ENCODE measurements at regions not wholly inside any gene's neighbourhood (a gene's known extent, or its start where the extent isn't known, plus 50 kb on each side); places are given as distances from the start of the nearest gene placed in this dataset.

DNA sequence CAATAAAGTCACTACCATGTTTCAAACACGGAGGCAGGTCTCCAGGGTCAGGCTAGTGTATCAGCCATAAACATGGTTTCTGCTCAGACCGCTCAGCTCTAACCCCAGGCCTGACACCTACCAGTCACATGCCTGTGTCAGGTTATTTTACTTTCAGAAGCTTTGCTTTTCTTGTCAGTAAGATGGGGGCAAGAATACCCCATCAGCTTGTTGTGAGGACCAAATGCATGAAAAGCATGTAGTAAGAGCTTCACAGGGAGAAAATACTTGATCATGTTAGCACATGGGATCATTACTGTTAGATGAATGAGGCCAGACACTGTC, 65.2 kb upstream of the PIM1 start:
- TF ChIP-seq, protein P1, sequence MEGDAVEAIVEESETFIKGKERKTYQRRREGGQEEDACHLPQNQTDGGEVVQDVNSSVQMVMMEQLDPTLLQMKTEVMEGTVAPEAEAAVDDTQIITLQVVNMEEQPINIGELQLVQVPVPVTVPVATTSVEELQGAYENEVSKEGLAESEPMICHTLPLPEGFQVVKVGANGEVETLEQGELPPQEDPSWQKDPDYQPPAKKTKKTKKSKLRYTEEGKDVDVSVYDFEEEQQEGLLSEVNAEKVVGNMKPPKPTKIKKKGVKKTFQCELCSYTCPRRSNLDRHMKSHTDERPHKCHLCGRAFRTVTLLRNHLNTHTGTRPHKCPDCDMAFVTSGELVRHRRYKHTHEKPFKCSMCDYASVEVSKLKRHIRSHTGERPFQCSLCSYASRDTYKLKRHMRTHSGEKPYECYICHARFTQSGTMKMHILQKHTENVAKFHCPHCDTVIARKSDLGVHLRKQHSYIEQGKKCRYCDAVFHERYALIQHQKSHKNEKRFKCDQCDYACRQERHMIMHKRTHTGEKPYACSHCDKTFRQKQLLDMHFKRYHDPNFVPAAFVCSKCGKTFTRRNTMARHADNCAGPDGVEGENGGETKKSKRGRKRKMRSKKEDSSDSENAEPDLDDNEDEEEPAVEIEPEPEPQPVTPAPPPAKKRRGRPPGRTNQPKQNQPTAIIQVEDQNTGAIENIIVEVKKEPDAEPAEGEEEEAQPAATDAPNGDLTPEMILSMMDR (IDR thresholded peaks at IDR 0.05; ENCODE audit: insufficient read depth, low read depth, low read length), result no peak
- TF ChIP-seq EZH2 (IDR thresholded peaks at IDR 0.05; ENCODE audit: insufficient read depth, low read length), result no peak
